ENCODE measurements at regions not wholly inside any gene's neighbourhood (a gene's known extent, or its start where the extent isn't known, plus 50 kb on each side); places are given as distances from the start of the nearest gene placed in this dataset.

GRCh38 chr12:130216031-130216430 lies 53.8 kb downstream of the FZD10 start:
- Histone ChIP-seq H3K36me3 (no peaks in the 10 kb centered on the region), H3K27me3 (replicated peaks in 1 of 7) (peaks cover 0 to 42% (median 0%) of the 10 kb centered on the region in 7 donors), H3K4me1 (no peaks in the 10 kb centered on the region), H3K4me3 (no peak overlapping the region), H3K9me3 (peaks cover 0 to 33% (median 0%) of the 10 kb centered on the region in 8 donors), H3K27ac (no peak overlapping the region)
- intact Hi-C loops (cut with DNase I; ENCODE audit: low total_unique reads): no loop called here
- no peak for DNase-seq
- WGBS, 5 donors: 80 to 83% (median 81%) methylated on average over 9 of the region's 9 CpGs
- TF ChIP-seq POLR2AphosphoS5 (IDR thresholded peaks at IDR 0.05) (no peak), POLR2A (IDR thresholded peaks at IDR 0.05) (no peak)
- TF ChIP-seq, protein P1, sequence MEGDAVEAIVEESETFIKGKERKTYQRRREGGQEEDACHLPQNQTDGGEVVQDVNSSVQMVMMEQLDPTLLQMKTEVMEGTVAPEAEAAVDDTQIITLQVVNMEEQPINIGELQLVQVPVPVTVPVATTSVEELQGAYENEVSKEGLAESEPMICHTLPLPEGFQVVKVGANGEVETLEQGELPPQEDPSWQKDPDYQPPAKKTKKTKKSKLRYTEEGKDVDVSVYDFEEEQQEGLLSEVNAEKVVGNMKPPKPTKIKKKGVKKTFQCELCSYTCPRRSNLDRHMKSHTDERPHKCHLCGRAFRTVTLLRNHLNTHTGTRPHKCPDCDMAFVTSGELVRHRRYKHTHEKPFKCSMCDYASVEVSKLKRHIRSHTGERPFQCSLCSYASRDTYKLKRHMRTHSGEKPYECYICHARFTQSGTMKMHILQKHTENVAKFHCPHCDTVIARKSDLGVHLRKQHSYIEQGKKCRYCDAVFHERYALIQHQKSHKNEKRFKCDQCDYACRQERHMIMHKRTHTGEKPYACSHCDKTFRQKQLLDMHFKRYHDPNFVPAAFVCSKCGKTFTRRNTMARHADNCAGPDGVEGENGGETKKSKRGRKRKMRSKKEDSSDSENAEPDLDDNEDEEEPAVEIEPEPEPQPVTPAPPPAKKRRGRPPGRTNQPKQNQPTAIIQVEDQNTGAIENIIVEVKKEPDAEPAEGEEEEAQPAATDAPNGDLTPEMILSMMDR (IDR thresholded peaks at IDR 0.05 in 8 of 11, conservative IDR thresholded peaks at IDR 0.05 in 3 of 11): no peak

GRCh38 chr12:130218682-130219081 lies 56.4 kb downstream of the FZD10 start:
- no peaks in the 10 kb centered on the region for H3K4me1 ChIP-seq
- H3K4me3 ChIP-seq: no peak overlapping the region
- TF ChIP-seq, protein P1 (IDR thresholded peaks at IDR 0.05 in 8 of 11, conservative IDR thresholded peaks at IDR 0.05 in 3 of 11): no peak
- TF ChIP-seq POLR2A (IDR thresholded peaks at IDR 0.05) (no peak), POLR2AphosphoS5 (IDR thresholded peaks at IDR 0.05) (no peak)
- intact Hi-C loops (cut with DNase I; ENCODE audit: low total_unique reads): no loop called here
- no peak for DNase-seq
- peaks cover 0 to 54% (median 0%) of the 10 kb centered on the region in 7 donors for H3K27me3 ChIP-seq (replicated peaks in 1 of 7)
- H3K9me3 ChIP-seq: peaks cover 0 to 25% (median 0%) of the 10 kb centered on the region in 8 donors
- no peaks in the 10 kb centered on the region for H3K36me3 ChIP-seq
- 86 to 97% (median 90%) methylated on average over 12 of the region's 12 CpGs for WGBS, 5 donors
- H3K27ac ChIP-seq: no peak overlapping the region

GRCh38 chr12:130219929-130220705 lies 57.9 kb downstream of the FZD10 start:
- intact Hi-C loops (cut with DNase I; ENCODE audit: low total_unique reads): no loop called here
- WGBS, 5 donors: 24 to 32% (median 30%) methylated on average over 15 of the region's 15 CpGs
- H3K4me1 ChIP-seq: no peaks in the 10 kb centered on the region

DNA sequence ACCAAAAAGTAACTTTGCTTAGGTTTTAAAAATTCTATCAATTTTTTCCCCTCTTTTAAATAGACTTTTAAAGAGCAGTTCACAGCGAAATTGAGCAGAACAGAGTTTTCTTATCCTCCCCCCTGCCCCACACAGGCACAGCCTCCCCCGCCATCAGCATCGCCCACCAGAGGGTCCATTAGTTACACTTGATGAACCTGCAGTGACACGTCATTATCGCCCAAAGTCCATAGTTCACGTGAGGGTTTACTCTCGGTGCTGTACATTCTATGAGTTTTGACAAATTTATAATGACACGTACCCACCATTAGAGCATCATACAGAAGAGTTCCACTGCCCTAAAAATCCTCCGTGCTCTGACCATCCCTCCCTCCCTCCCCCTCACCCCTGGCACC lies 58.4 kb downstream of the FZD10 start:
- Histone ChIP-seq H3K36me3 (no peaks in the 10 kb centered on the region), H3K9me3 (peaks cover 0 to 25% (median 0%) of the 10 kb centered on the region in 8 donors), H3K4me1 (no peaks in the 10 kb centered on the region), H3K27me3 (replicated peaks in 1 of 7) (peaks cover 0 to 43% (median 0%) of the 10 kb centered on the region in 7 donors), H3K4me3 (no peak overlapping the region), H3K27ac (no peak overlapping the region)
- TF ChIP-seq, protein P1 (IDR thresholded peaks at IDR 0.05 in 8 of 11, conservative IDR thresholded peaks at IDR 0.05 in 3 of 11): no peak
- TF ChIP-seq POLR2AphosphoS5 (IDR thresholded peaks at IDR 0.05) (no peak), POLR2A (IDR thresholded peaks at IDR 0.05) (no peak)
- DNase-seq: no peak
- intact Hi-C loops (cut with DNase I; ENCODE audit: low total_unique reads): no loop called here
- WGBS, 5 donors: 24 to 30% (median 29%) methylated on average over 9 of the region's 9 CpGs

More at GRCh38 chr12:130219929-130220705, 57.9 kb downstream of the FZD10 start:
- DNase-seq: no peak
- no peak overlapping the region for H3K27ac ChIP-seq
- TF ChIP-seq, protein P1 (IDR thresholded peaks at IDR 0.05 in 8 of 11, conservative IDR thresholded peaks at IDR 0.05 in 3 of 11): no peak
- no peak for TF ChIP-seq POLR2A (IDR thresholded peaks at IDR 0.05)
- TF ChIP-seq POLR2AphosphoS5 (IDR thresholded peaks at IDR 0.05): no peak
- H3K9me3 ChIP-seq: peaks cover 0 to 24% (median 0%) of the 10 kb centered on the region in 8 donors
- peaks cover 0 to 48% (median 0%) of the 10 kb centered on the region in 7 donors for H3K27me3 ChIP-seq (replicated peaks in 1 of 7)
- no peaks in the 10 kb centered on the region for H3K36me3 ChIP-seq
- no peak overlapping the region for H3K4me3 ChIP-seq

All from spleen (tissue), 11 donors.